ENCODE measurements at regions not wholly inside any gene's neighbourhood (a gene's known extent, or its start where the extent isn't known, plus 50 kb on each side); places are given as distances from the start of the nearest gene placed in this dataset.

- TF ChIP-seq CTCF (IDR thresholded peaks at IDR 0.05; ENCODE audit: low read length) = no peak
- TF ChIP-seq EZH2phosphoT487 (IDR thresholded peaks at IDR 0.05; ENCODE audit: low read length) = no peak
These were observed 428.7 kb downstream of the RERGL start for GRCh38 chr12:17661250-17661649.

Data from MM.1S (cell line).